NCI-H524 (cell line): ENCODE measurements at regions not wholly inside any gene's neighbourhood (a gene's known extent, or its start where the extent isn't known, plus 50 kb on each side); places are given as distances from the start of the nearest gene placed in this dataset.
"Not testable (repeated sequence)": the region's sequence is repeated elsewhere in the genome, so short reads cannot be mapped to it uniquely, and the experiment has no call there.

Experiments
- DNase-seq, 2 experiments: peaks; one replicate each; lab custom pipeline; 2025; lab: John Stamatoyannopoulos, UW

- DNase-seq, result no peak
These were observed 156.1 kb downstream of the SLC38A4 start for GRCh38 chr12:46669720-46670119.

- no peak for DNase-seq
These were observed 158.2 kb downstream of the SLC38A4 start for GRCh38 chr12:46667551-46667950.

- no peak for DNase-seq
These were observed 161.0 kb downstream of the SLC38A4 start for GRCh38 chr12:46664761-46665287.

GRCh38 chr12:46663318-46663717, 162.5 kb downstream of the SLC38A4 start:
- DNase-seq, result no peak

- peak; percentile 26 to 72 for DNase-seq
These were observed 164.5 kb downstream of the SLC38A4 start for GRCh38 chr12:46661110-46661845.

GRCh38 chr12:46660719-46661109, 165.1 kb downstream of the SLC38A4 start:
- DNase-seq, result no peak

GRCh38 chr12:46660276-46660675, 165.5 kb downstream of the SLC38A4 start:
- no peak for DNase-seq

GRCh38 chr12:46659824-46660223, 166.0 kb downstream of the SLC38A4 start:
- no peak for DNase-seq

GRCh38 chr12:46659032-46659650, 166.7 kb downstream of the SLC38A4 start:
- DNase-seq, result no peak

- DNase-seq, result no peak
These were observed 168.1 kb downstream of the SLC38A4 start for GRCh38 chr12:46657453-46658411.

- not testable (repeated sequence) for DNase-seq
These were observed 169.8 kb downstream of the SLC38A4 start for GRCh38 chr12:46655984-46656383.

GRCh38 chr12:46653311-46653710, 172.5 kb downstream of the SLC38A4 start:
- DNase-seq, result no peak

GRCh38 chr12:46652692-46653091, 173.1 kb downstream of the SLC38A4 start:
- no peak for DNase-seq

- DNase-seq, result peak in 1 of 2 experiments; percentile 6
These were observed 175.1 kb downstream of the SLC38A4 start for GRCh38 chr12:46650688-46651087.

GRCh38 chr12:46649433-46649832, 176.4 kb downstream of the SLC38A4 start:
- DNase-seq, result no peak

GRCh38 chr12:46647034-46647433, 178.8 kb downstream of the SLC38A4 start:
- no peak for DNase-seq

- DNase-seq, result not testable (repeated sequence)
These were observed 184.1 kb downstream of the SLC38A4 start for GRCh38 chr12:46641649-46642048.

- no peak for DNase-seq
These were observed 190.0 kb downstream of the SLC38A4 start for GRCh38 chr12:46635818-46636217.

- no peak for DNase-seq
These were observed 196.2 kb downstream of the SLC38A4 start for GRCh38 chr12:46629331-46630229.

- DNase-seq, result no peak
These were observed 197.6 kb downstream of the SLC38A4 start for GRCh38 chr12:46628176-46628575.

- no peak for DNase-seq
These were observed 198.1 kb downstream of the SLC38A4 start for GRCh38 chr12:46627686-46628085.
